NCI-H524 treated with DMSO at 0.1 percent for 48 hours (cell line): ENCODE measurements at regions not wholly inside any gene's neighbourhood (a gene's known extent, or its start where the extent isn't known, plus 50 kb on each side); places are given as distances from the start of the nearest gene placed in this dataset.

Experiments
- DNase-seq: peaks from one replicate; lab custom pipeline; 2025; lab: John Stamatoyannopoulos, UW

DNA sequence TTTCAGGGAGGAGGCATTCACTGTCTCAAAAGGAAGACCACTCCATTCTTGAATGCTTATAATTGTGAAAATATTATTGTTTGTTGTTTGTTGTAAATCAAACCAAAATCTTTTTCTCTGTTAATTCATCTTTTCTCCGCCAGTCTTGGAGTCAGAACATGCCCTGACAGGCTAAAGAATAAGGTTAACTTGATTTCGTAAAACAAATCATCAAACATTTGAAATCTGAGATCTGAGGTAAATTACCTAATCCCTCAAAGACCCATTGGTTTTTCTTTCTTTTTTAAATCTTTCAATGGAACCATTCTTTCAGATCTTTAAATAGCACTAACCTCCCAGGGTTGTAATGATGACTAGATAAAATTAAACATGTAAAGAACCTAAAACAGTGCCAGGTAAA, 430.1 kb upstream of the PTBP2 start:
- no peak for DNase-seq

- no peak for DNase-seq
Measured at GRCh38 chr1:96292141-96292540, 429.4 kb upstream of the PTBP2 start.

DNA sequence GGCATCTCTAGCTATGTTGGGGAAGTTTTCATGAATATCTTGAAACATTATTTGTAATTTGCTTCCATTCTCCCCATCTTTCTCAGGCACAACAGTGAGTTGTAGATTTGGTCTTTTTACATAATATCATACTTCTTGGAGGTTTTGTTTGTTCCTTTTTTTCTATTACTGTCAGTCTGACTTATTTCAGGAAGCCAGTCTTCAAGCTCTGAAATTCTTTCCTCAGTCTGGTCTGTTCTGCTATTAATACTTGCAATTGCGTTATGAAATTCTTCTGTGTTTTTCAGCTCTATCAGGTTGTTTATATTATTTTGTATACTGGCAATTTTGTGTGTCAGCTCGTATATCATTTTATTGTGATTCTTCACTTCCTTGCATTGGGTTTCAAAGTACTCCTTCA, 424.6 kb upstream of the PTBP2 start:
- no peak for DNase-seq

GRCh38 chr1:96306809-96307560, 414.6 kb upstream of the PTBP2 start:
- no peak for DNase-seq

DNA sequence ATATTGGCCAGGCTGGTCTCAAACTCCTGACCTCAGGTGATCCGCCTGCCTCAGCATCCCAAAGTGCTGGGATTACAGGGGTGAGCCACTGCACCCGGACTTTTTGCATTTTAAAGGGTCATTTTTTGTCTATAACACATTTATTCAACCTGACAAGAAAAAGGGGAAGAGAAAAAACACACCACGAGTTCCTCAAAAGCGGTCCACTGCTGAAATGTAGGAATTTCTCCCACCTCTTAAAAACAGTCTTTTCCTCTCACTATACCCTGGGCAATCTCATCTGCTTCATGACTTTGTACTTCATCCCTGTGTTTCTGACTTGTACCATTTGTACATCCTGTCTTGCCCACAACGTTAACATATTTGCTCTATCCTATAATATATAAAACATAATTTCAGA, 413.3 kb upstream of the PTBP2 start:
- DNase-seq = no peak

- DNase-seq = no peak
Measured at GRCh38 chr1:96309783-96310182, 411.8 kb upstream of the PTBP2 start.

GRCh38 chr1:96313216-96313615, 408.4 kb upstream of the PTBP2 start:
- DNase-seq = no peak

DNA sequence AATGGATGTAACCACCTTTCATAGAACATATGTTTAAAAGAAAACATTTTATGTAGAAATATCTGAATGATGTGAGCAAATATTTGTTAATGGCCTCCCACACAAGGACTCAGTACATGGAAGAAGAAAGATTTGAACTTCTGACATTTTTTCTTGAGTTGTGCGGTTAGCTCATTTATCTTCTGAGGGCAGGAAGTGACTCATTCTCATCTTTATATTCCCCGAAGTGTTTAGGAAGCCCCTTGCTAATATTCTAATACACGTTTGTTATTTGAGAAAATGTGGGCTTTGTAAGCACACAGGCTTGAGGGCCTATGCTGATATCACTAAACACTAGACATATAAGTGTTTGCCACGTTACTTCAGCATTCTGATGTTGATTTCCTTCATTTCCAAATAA, 392.5 kb upstream of the PTBP2 start:
- DNase-seq = no peak

GRCh38 chr1:96331596-96331995, 390.0 kb upstream of the PTBP2 start:
- no peak for DNase-seq

- DNase-seq = no peak
Measured at GRCh38 chr1:96333522-96334235, 387.9 kb upstream of the PTBP2 start.

DNA sequence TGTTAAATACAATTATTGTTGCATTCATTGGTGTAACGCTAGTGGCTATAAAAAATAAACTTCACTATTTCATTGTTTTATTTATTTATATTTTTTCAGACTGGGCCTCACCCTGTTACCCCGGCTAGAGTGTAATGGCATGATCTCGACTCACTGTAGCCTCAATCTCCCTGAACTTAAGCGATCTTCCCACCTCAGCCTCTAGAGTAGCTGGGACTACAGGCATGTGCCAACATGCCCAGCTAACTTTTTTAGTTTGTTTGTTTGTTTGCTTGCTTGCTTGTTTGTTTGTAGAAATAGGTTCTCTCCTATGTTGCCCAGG, 387.4 kb upstream of the PTBP2 start:
- no peak for DNase-seq

DNA sequence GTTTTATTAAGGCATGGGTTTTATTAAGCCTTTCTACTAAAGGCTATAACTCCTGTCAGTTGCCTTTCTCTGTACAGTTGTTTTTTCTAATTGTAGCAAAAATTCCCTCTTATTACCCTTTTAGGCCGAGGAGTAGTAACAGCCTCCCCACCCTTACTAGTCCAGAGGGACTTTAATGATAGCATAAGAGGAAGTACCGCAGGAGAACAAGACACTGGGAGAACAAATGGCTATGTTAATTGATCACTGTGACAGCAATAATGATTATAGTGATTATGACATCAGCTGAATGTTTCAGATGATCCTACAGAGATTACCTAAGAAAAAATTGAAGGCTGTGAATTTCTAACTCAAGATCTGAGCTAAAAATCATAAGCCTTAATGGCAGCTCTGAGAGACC, 383.0 kb upstream of the PTBP2 start:
- DNase-seq = no peak

DNA sequence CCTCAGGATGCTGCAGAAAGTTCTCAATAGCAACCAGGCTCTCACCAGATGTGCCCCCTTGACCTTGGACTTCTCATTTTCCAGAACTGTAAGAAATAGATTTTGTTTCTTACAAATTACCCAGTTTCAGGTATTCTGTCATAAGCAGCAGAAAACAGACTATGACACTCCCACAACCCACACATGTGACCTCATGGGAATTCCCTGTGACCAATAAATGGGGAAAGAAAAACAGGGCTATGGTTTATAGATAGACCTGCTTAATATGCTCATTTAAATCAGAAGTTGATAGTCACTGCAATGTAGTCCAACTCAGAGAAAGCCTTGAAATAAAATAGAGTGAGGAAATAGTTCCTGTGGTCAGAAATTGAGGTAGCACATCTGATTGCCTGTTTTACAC, 380.9 kb upstream of the PTBP2 start:
- DNase-seq = no peak

DNA sequence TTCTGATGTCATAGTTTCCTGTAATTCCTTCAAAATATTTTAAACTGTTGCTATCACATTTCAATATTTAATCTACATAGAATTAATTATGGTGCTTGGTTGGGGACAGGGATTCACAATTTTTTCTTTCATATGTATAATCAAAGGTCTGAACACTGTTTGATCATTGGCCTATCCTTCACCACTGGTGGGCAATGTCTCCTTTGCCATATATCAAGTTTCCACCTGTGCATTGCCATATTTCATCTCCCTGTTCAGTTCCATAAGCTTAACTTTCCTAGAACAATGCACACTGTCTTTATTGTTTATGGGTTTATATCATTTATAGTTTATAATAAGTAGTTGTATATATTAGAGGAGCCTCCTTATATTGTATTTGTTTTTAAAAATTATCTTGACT, 374.9 kb upstream of the PTBP2 start:
- DNase-seq = no peak

DNA sequence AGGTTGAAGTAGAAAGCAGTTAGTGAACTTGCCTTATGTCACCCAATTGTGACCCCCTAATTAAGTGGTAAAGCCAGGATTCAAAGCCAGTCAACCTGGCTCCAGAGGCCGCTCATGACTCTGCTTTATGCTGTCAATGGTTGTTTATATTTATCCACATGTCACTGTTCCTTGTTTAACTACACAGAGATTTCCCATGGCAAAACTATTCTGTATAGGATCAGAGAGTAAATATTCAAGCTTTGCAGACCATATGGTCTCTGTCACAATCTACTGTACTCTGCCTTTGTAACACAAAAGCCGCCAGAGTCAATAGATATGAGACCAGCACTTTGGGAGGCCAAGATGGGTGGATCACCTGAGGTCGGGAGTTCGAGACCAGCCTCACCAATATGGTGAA, 371.7 kb upstream of the PTBP2 start:
- DNase-seq = no peak

DNA sequence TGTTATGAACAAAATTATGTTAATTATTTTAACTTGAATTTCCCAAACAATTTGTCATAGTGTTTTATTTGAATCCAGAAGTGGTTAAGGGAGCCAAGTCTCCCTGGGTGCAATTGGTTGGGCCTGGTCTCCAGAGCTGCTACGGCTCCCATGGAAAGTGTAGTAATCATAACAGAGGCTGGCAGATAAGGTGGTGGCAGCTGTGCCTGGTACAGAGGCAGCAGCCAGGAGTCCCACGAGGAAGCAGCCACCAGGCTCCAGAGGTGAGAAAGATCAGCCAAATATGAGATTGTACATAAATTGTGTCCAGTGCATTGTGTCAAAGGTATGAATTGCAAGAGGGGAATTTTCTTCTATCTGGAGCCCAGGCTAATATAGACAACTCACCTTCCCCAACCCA, 368.9 kb upstream of the PTBP2 start:
- DNase-seq = no peak

DNA sequence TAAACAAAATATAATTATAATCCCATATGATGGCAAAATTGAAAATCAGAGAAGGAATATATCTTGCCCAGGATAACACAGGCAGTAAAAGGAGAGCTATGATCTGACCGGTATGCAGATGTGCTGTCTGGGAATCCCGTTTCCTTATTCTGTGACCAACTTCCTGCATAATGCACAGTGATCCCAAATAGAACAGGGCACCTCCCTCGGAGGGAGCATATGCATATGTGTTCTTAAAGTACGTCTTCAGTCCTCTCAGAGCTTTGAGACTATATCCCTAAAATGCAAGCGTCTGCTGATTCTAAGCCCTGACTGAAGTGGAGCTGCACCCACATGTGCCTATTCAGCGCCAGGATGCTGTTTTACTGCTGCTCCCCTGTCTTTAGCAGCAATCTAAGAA, 366.1 kb upstream of the PTBP2 start:
- peak; percentile 87 for DNase-seq

- DNase-seq = no peak
Measured at GRCh38 chr1:96355961-96356360, 365.6 kb upstream of the PTBP2 start.

DNA sequence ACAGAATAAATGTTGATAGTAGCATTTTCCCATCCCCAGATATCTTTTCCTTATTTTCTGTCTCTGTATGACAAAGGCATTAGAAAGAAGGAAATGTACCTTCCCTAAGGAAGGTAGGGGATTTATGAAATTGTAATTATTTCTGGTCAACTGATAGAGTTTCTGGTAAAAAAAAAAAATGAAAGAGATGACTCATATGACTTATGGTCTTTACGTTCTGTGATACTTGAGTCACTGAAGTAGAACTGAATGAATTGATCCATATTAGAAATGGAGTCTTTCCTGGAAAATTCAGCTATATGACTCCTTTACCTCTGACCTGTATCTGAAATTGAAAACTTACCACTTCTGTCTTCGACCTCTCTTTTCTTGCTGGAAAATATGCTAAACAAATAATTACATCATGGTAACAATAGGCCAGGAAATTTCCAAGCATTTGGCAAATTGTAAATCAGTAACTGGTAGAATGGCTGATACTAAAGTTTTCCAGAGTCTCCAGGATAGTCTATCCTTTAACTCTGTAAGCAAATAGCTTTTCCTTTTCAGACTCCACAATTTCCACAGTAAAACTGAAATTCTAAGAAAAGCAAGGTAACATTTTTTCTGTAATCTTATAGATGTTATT, 364.3 kb upstream of the PTBP2 start:
- DNase-seq = no peak

- no peak for DNase-seq
Measured at GRCh38 chr1:96358057-96358456, 363.5 kb upstream of the PTBP2 start.

- DNase-seq = no peak
Measured at GRCh38 chr1:96360036-96360795, 361.4 kb upstream of the PTBP2 start.

DNA sequence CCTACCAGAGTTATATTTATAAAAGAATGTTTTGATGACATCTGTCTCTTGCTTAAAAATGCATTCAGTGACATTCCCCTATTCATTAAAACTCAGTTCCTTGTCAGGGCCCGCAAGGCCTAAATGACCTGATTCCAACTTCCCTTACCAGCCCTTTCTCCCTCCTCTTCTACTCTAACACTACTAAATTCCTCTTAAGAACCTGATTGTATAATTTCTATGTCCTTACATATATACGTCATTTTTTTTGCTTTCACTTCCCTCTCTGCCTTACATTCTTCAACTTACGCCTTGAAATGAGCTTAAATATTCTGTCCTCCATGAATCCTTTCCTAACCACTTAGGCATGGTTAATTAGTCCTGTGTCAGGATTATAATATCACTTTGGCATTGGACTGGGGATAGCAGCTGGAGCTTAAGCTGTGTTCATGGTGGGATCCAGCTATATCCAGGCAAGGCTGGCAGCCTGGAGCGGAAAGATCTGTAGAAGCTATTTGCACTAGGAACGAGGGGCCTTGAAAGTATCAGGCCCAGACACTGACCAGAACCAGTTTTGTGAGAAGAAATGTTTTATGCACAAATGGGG, 360.2 kb upstream of the PTBP2 start:
- peak; percentile 88 for DNase-seq
